HepG2 (cell line): ENCODE measurements at regions not wholly inside any gene's neighbourhood (a gene's known extent, or its start where the extent isn't known, plus 50 kb on each side); places are given as distances from the start of the nearest gene placed in this dataset.

Experiments used
- ATAC-seq: fragments of 200-7000 bp; cut with Tn5 transposase; 3 replicates; pipeline ENCODE4 v1.9.1; 2020; ENCODE audit warnings: mild to moderate bottlenecking, moderate library complexity
- BruUV-seq: library from RNA; stranded (reverse); fragments of 400-500 nt; replicated peaks from 2 replicates; lab custom pipeline; 2021; lab: Mats Ljungman, UMichigan
- CTCF ChIA-PET: fragments of 300-600 bp; formaldehyde crosslinking; extraction: SDS; loops from one replicate; lab custom pipeline; 2021; ENCODE audit warnings: low total read pairs, inconsistent platforms, low intra/inter-chr PET ratio; lab: Yijun Ruan, JAX
- POLR2A ChIA-PET: fragments of 350-600 bp; sonication (Branson Sonifier 250); formaldehyde crosslinking; loops from one replicate; lab custom pipeline; 2020; ENCODE audit warnings: antibody characterized with exemption, inconsistent platforms; lab: Yijun Ruan, JAX
- DNase-seq: peaks from one replicate; pipeline ENCODE4 v3.0.0-alpha.2; 2015; ENCODE audit warnings: low spot score
- FAIRE-seq: peaks from 3 replicates; lab custom pipeline; 2011; peaks lifted over from hg19 to GRCh38; lab: Jason Lieb, UNC
- H2AFZ ChIP-seq: one replicate; pipeline ENCODE4 v1.6.1; 2011; ENCODE audit warnings: low read length, inconsistent platforms
- H3K27ac ChIP-seq: fragments of 300-600 bp; 3 replicates; pipeline ENCODE4 v1.8.0; 2011; ENCODE audit warnings: mixed run types, mild to moderate bottlenecking, mixed read lengths, low read length, inconsistent platforms; ENCODE audit not compliant: insufficient read depth; ENCODE audit errors: extremely low read length
- H3K27me3 ChIP-seq, 2 experiments: fragments of 200-600 bp in 1 of 2; 2 replicates in 1 of 2; 3 replicates in 1 of 2; pipeline versions ENCODE4 v1.6.0 to v1.8.0; 2011; ENCODE audit warnings: low read length in 2 of 2, mild to moderate bottlenecking in 2 of 2, moderate library complexity in 2 of 2, inconsistent platforms in 1 of 2; ENCODE audit not compliant: insufficient read depth in 2 of 2, control insufficient read depth in 1 of 2
- H3K36me3 ChIP-seq, 2 experiments: fragments of 200-600 bp in 1 of 2; replicated peaks in 1 of 2; 2 replicates in 1 of 2; 3 replicates in 1 of 2; pipeline versions ENCODE4 v1.5.1 to v1.8.0; 2011; ENCODE audit warnings: low read length in 2 of 2, inconsistent platforms in 1 of 2; ENCODE audit not compliant: insufficient read depth in 2 of 2, control insufficient read depth in 1 of 2
- H3K4me1 ChIP-seq: 2 replicates; pipeline ENCODE4 v1.5.1; 2012; ENCODE audit warnings: low read length, inconsistent platforms; ENCODE audit not compliant: insufficient read depth
- H3K4me2 ChIP-seq: 2 replicates; pipeline ENCODE4 v1.6.0; 2011; ENCODE audit warnings: low read depth, low read length, inconsistent platforms
- H3K4me3 ChIP-seq, 3 experiments: fragments of 200-600 bp in 1 of 3; sonication (generic), shearing (Covaris generic) in 1 of 3; replicated peaks in 1 of 3; 2 replicates each; pipeline ENCODE4 v1.5.1; 2011 to 2016; ENCODE audit warnings: low read length in 3 of 3, inconsistent platforms in 2 of 3, low read depth in 2 of 3, mild to moderate bottlenecking in 2 of 3, control low read depth in 1 of 3, mixed read lengths in 1 of 3; ENCODE audit not compliant: insufficient read depth in 1 of 3
- H3K79me2 ChIP-seq: one replicate; pipeline ENCODE4 v1.6.1; 2011; ENCODE audit warnings: low read length, inconsistent platforms; ENCODE audit not compliant: insufficient read depth
- H3K9ac ChIP-seq: 2 replicates; pipeline ENCODE4 v1.6.0; 2011; ENCODE audit warnings: mild to moderate bottlenecking, low read depth, low read length, inconsistent platforms; ENCODE audit not compliant: insufficient read depth
- H3K9me3 ChIP-seq: 2 replicates; pipeline ENCODE4 v1.5.1; 2012; ENCODE audit warnings: mild to moderate bottlenecking, low read length
- H4K20me1 ChIP-seq: 2 replicates; pipeline ENCODE4 v1.6.0; 2011; ENCODE audit warnings: inconsistent platforms, mild to moderate bottlenecking, low read length, moderate library complexity; ENCODE audit not compliant: insufficient read depth
- CC2D1A ChIP-seq: sonication (generic); formaldehyde crosslinking; IDR thresholded peaks from 2 replicates; pipeline ENCODE4 v1.8.1; 2023; ENCODE audit warnings: mild to moderate bottlenecking, missing genetic modification reagents
- CREB3 ChIP-seq: sonication (generic); formaldehyde crosslinking; IDR thresholded peaks from 2 replicates; pipeline ENCODE4 v1.5.0; 2020; ENCODE audit warnings: missing genetic modification reagents
- DNMT1 ChIP-seq: sonication (generic); formaldehyde crosslinking; IDR thresholded peaks from 2 replicates; pipeline ENCODE4 v1.5.1; 2020; ENCODE audit warnings: mild to moderate bottlenecking, missing genetic modification reagents
- ETV5 ChIP-seq: IDR thresholded peaks from 2 replicates; pipeline ENCODE4 v1.6.1; 2018; ENCODE audit warnings: missing biosample characterization, missing genetic modification reagents, inconsistent platforms, borderline replicate concordance
- FOSL2 ChIP-seq: sonication (generic); formaldehyde crosslinking; IDR thresholded peaks from 2 replicates; pipeline ENCODE4 v1.4.0; 2020; ENCODE audit warnings: missing genetic modification reagents
- FOXK1 ChIP-seq: sonication (generic); formaldehyde crosslinking; IDR thresholded peaks from 2 replicates; pipeline ENCODE4 v1.4.0; 2020; ENCODE audit warnings: low read depth, missing genetic modification reagents, borderline replicate concordance
- JUN ChIP-seq: sonication (generic); formaldehyde crosslinking; IDR thresholded peaks from 2 replicates; pipeline ENCODE4 v1.4.0; 2020; ENCODE audit warnings: mild to moderate bottlenecking, missing genetic modification reagents
- KMT2A ChIP-seq: sonication (generic); formaldehyde crosslinking; IDR thresholded peaks from 2 replicates; pipeline ENCODE4 v1.4.0; 2020; ENCODE audit warnings: missing genetic modification reagents
- MED13 ChIP-seq: sonication (generic); formaldehyde crosslinking; IDR thresholded peaks from 2 replicates; pipeline ENCODE4 v1.5.0; 2020; ENCODE audit warnings: missing genetic modification reagents
- MTF1 ChIP-seq: sonication (generic); formaldehyde crosslinking; IDR thresholded peaks from 2 replicates; pipeline ENCODE4 v1.5.0; 2020; ENCODE audit warnings: missing genetic modification reagents
- PRDM10 ChIP-seq: sonication (generic); formaldehyde crosslinking; IDR thresholded peaks from 2 replicates; pipeline ENCODE4 v1.4.0; 2020; ENCODE audit warnings: low read depth, missing genetic modification reagents
- PRMT3 ChIP-seq: sonication (generic); formaldehyde crosslinking; IDR thresholded peaks from 2 replicates; pipeline ENCODE4 v1.8.1; 2022; ENCODE audit warnings: low read depth, mild to moderate bottlenecking, moderate library complexity, missing genetic modification reagents, borderline replicate concordance
- REL ChIP-seq: sonication (generic); formaldehyde crosslinking; conservative IDR thresholded peaks from 2 replicates; pipeline ENCODE4 v1.8.0; 2022; ENCODE audit warnings: mild to moderate bottlenecking, missing genetic modification reagents, moderate library complexity
- SKI ChIP-seq: fragments of 450-650 bp; IDR thresholded peaks from one replicate; pipeline ENCODE4 v1.6.1; 2018; ENCODE audit warnings: mild to moderate bottlenecking; ENCODE audit not compliant: partially characterized antibody
- TBL1XR1 ChIP-seq: fragments of 150-350 bp; IDR thresholded peaks from 2 replicates; pipeline ENCODE4 v1.6.1; 2014; ENCODE audit warnings: borderline replicate concordance, low read length; ENCODE audit not compliant: partially characterized antibody
- THAP11 ChIP-seq: IDR thresholded peaks from 2 replicates; pipeline ENCODE4 v1.6.1; 2016; ENCODE audit warnings: missing biosample characterization, missing genetic modification reagents
- ZIK1 ChIP-seq: sonication (generic); formaldehyde crosslinking; IDR thresholded peaks from 2 replicates; pipeline ENCODE4 v1.5.0; 2020; ENCODE audit warnings: mild to moderate bottlenecking, low read depth, missing genetic modification reagents, borderline replicate concordance
- ZNF180 ChIP-seq: sonication (generic); formaldehyde crosslinking; IDR thresholded peaks from 2 replicates; pipeline ENCODE4 v1.4.0; 2020; ENCODE audit warnings: low read depth, missing genetic modification reagents, borderline replicate concordance
- ZNF7 ChIP-seq: IDR thresholded peaks from 2 replicates; pipeline ENCODE4 v1.6.1; 2016; ENCODE audit warnings: missing biosample characterization, missing genetic modification reagents
- ZUFSP ChIP-seq: sonication (generic); formaldehyde crosslinking; IDR thresholded peaks from 2 replicates; pipeline ENCODE4 v1.9.0; 2021; ENCODE audit warnings: missing genetic modification reagents, mild to moderate bottlenecking, borderline replicate concordance
- WGBS: methylation state at CpG from one replicate; pipeline ENCODE4 v1.1.6; 2017; ENCODE audit warnings: low lambda C conversion rate; 5-methylcytosine and 5-hydroxymethylcytosine counted together
- in situ Hi-C: cut with HindIII; loops from 2 replicates; pipeline ENCODE4 v1.10.0; 2017; ENCODE audit warnings: low pct_unique_long_range_greater_than_20kb; ENCODE audit not compliant: extremely low pct_ligation_motif_present
- intact Hi-C: fragments of 100-400 bp; cut with micrococcal nuclease; formaldehyde crosslinking; loops from one replicate; pipeline ENCODE4 v1.10.0; 2022; ENCODE audit not compliant: unreplicated experiment

- TF ChIP-seq PRDM10 (CRISPR knock-in tag) (no peak), FOSL2 (CRISPR knock-in tag) (no peak), MED13 (CRISPR knock-in tag) (no peak), TBL1XR1 (no peak), SKI (no peak), ZNF7 (CRISPR knock-in tag) (no peak)
Measured at GRCh38 chr3:65013053-65013452, 325.3 kb upstream of the ADAMTS9 start (continued).

- ChIA-PET CTCF (no interaction called here), POLR2A (no interaction called here)
- Histone ChIP-seq H3K36me3 (no peaks in the 10 kb centered on the region), H3K4me3 (no peak overlapping the region), H2AFZ (no peak overlapping the region), H3K4me1 (no peaks in the 10 kb centered on the region), H3K9ac (no peak overlapping the region), H3K27ac (no peak overlapping the region), H3K27me3 (no peaks in the 10 kb centered on the region), H3K79me2 (no peaks in the 10 kb centered on the region), H4K20me1 (no peaks in the 10 kb centered on the region), H3K9me3 (no peaks in the 10 kb centered on the region), H3K4me2 (no peak overlapping the region)
- no peak for ATAC-seq
- BruUV-seq, result no TSS peak
- in situ Hi-C loops (no loop called here), intact Hi-C loops (no loop called here)
- no peak for FAIRE-seq
- WGBS, result 0% methylated on average over 1 of the region's 1 CpG
- no peak for DNase-seq
- TF ChIP-seq THAP11 (CRISPR knock-in tag) (no peak), DNMT1 (CRISPR knock-in tag) (no peak), REL (CRISPR knock-in tag) (no peak), CC2D1A (CRISPR knock-in tag) (no peak), KMT2A (CRISPR knock-in tag) (no peak), CREB3 (CRISPR knock-in tag) (no peak), ETV5 (CRISPR knock-in tag) (no peak), JUN (no peak), ZUFSP (CRISPR knock-in tag) (no peak), MTF1 (CRISPR knock-in tag) (no peak), ZNF180 (CRISPR knock-in tag) (no peak), PRMT3 (CRISPR knock-in tag) (no peak), ZIK1 (no peak), FOXK1 (CRISPR knock-in tag) (no peak)
Measured at GRCh38 chr3:65006300-65006739, 318.5 kb upstream of the ADAMTS9 start.
